Transverse colon (tissue), 4 donors: ENCODE measurements at regions not wholly inside any gene's neighbourhood (a gene's known extent, or its start where the extent isn't known, plus 50 kb on each side); places are given as distances from the start of the nearest gene placed in this dataset.

Experiments used
- DNase-seq: peaks from one replicate; pipeline ENCODE4 v3.0.0-alpha.2; 2019
- H3K27ac ChIP-seq, 4 donors: fragments of 200-600 bp; sonication (generic); 2 replicates each; pipeline ENCODE4 v1.5.1; 2016 to 2018; ENCODE audit warnings: inconsistent platforms in 4 of 4
- H3K27me3 ChIP-seq: fragments of 200-600 bp; sonication (generic); 2 replicates; pipeline ENCODE4 v1.5.1; 2017; ENCODE audit warnings: inconsistent platforms
- H3K36me3 ChIP-seq, 4 donors: fragments of 200-600 bp; sonication (generic); 2 replicates each; pipeline ENCODE4 v1.5.1; 2017 to 2019; ENCODE audit warnings: inconsistent platforms in 4 of 4
- H3K4me1 ChIP-seq, 4 donors: fragments of 200-600 bp; sonication (generic); 2 replicates each; pipeline ENCODE4 v1.5.1; 2017 to 2020; ENCODE audit warnings: inconsistent platforms in 4 of 4
- H3K4me3 ChIP-seq, 4 donors: fragments of 200-600 bp; sonication (generic); 1 replicate in 1 of 4; 2 replicates in 3 of 4; pipeline versions ENCODE4 v1.5.1 to v1.6.1; 2017 to 2019; ENCODE audit warnings: inconsistent platforms in 4 of 4
- H3K9me3 ChIP-seq, 2 donors: fragments of 200-600 bp; sonication (generic); 2 replicates each; pipeline ENCODE4 v1.5.1; 2017 to 2019; ENCODE audit warnings: inconsistent platforms in 2 of 2
- CTCF ChIP-seq, 5 experiments: fragments of 200-600 bp in 3 of 5; fragments of 450-650 bp in 2 of 5; sonication (generic) in 3 of 5; IDR thresholded peaks; 1 replicate in 2 of 5; 2 replicates in 3 of 5; pipeline ENCODE4 v1.5.1; 2016 to 2017; ENCODE audit warnings: antibody characterized with exemption in 5 of 5, inconsistent platforms in 3 of 5, mild to moderate bottlenecking in 2 of 5, moderate library complexity in 1 of 5
- EP300 ChIP-seq: sonication (generic); formaldehyde crosslinking; IDR thresholded peaks from one replicate; pipeline ENCODE4 v1.6.1; 2017; ENCODE audit warnings: antibody characterized with exemption, low read depth
- POLR2A ChIP-seq: fragments of 450-650 bp; IDR thresholded peaks from one replicate; pipeline ENCODE4 v1.6.1; 2016; ENCODE audit warnings: antibody characterized with exemption, mild to moderate bottlenecking, moderate library complexity
- POLR2AphosphoS5 ChIP-seq, 3 donors: sonication (generic); formaldehyde crosslinking; IDR thresholded peaks; one replicate each; pipeline ENCODE4 v1.6.1; 2016; ENCODE audit warnings: antibody characterized with exemption in 3 of 3
- WGBS, 2 donors: methylation state at CpG; one replicate each; pipeline ENCODE4 v1.1.5; 2018; ENCODE audit warnings: low coverage in 1 of 2; 5-methylcytosine and 5-hydroxymethylcytosine counted together
- in situ Hi-C, 4 donors: fragments of 200-750 bp; cut with MboI; loops; one replicate each; pipeline versions ENCODE4 v1.15.0 to v1.15.1; 2017; ENCODE audit warnings: low sequenced_read_pairs in 3 of 4, low pct_ligation_motif_present in 1 of 4, low pct_unique_long_range_greater_than_20kb in 1 of 4
- intact Hi-C: fragments of 100-400 bp; cut with DNase I; formaldehyde crosslinking; loops from one replicate; pipeline ENCODE4 v1.15.1; 2023; ENCODE audit warnings: low total_unique reads

GRCh38 chr7:123308254-123308951 lies 108.6 kb upstream of the SLC13A1 start:
- H3K4me1 ChIP-seq, result no peaks in the 10 kb centered on the region
- DNase-seq, result no peak
- no peak overlapping the region for H3K27ac ChIP-seq
- WGBS, 2 donors, result 82 to 86% methylated on average over 2 of the region's 2 CpGs
- TF ChIP-seq POLR2A, result no peak
- TF ChIP-seq EP300, result no peak
- TF ChIP-seq CTCF (IDR thresholded peaks at IDR 0.05), result no peak
- no peak for TF ChIP-seq POLR2AphosphoS5 (IDR thresholded peaks at IDR 0.05)
- H3K9me3 ChIP-seq, result no peaks in the 10 kb centered on the region
- H3K4me3 ChIP-seq, result no peak overlapping the region
- no peaks in the 10 kb centered on the region for H3K27me3 ChIP-seq
- intact Hi-C loops (no loop called here), in situ Hi-C loops (no loop called here)
- H3K36me3 ChIP-seq, result no peaks in the 10 kb centered on the region

GRCh38 chr7:123305840-123306375 lies 106.1 kb upstream of the SLC13A1 start:
- Histone ChIP-seq H3K27ac (no peak overlapping the region), H3K27me3 (no peaks in the 10 kb centered on the region), H3K4me1 (no peaks in the 10 kb centered on the region), H3K36me3 (no peaks in the 10 kb centered on the region), H3K9me3 (no peaks in the 10 kb centered on the region), H3K4me3 (no peak overlapping the region)
- DNase-seq, result no peak
- in situ Hi-C loops (no loop called here), intact Hi-C loops (no loop called here)
- 41 to 51% methylated on average over 2 of the region's 2 CpGs for WGBS, 2 donors
- no peak for TF ChIP-seq EP300
- TF ChIP-seq POLR2AphosphoS5 (IDR thresholded peaks at IDR 0.05), result no peak
- no peak for TF ChIP-seq POLR2A
- no peak for TF ChIP-seq CTCF (IDR thresholded peaks at IDR 0.05)

- Histone ChIP-seq H3K4me1 (no peaks in the 10 kb centered on the region), H3K36me3 (no peaks in the 10 kb centered on the region), H3K4me3 (no peak overlapping the region), H3K9me3 (no peaks in the 10 kb centered on the region), H3K27ac (no peak overlapping the region), H3K27me3 (no peaks in the 10 kb centered on the region)
- 65 to 71% methylated on average over 1 of the region's 1 CpG for WGBS, 2 donors
- in situ Hi-C loops (no loop called here), intact Hi-C loops (no loop called here)
- no peak for TF ChIP-seq EP300
- TF ChIP-seq POLR2AphosphoS5 (IDR thresholded peaks at IDR 0.05), result no peak
- no peak for TF ChIP-seq POLR2A
- no peak for TF ChIP-seq CTCF (IDR thresholded peaks at IDR 0.05)
- DNase-seq, result no peak
These were observed 104.2 kb upstream of the SLC13A1 start for GRCh38 chr7:123303926-123304325.

- WGBS, 2 donors, result 86 to 100% methylated on average over 2 to 4 of the region's 4 CpGs
- intact Hi-C loops (no loop called here), in situ Hi-C loops (no loop called here)
- TF ChIP-seq POLR2AphosphoS5 (IDR thresholded peaks at IDR 0.05), result no peak
- no peak for TF ChIP-seq CTCF (IDR thresholded peaks at IDR 0.05)
- TF ChIP-seq EP300, result no peak
- TF ChIP-seq POLR2A, result no peak
- DNase-seq, result no peak
- no peaks in the 10 kb centered on the region for H3K36me3 ChIP-seq
- H3K27ac ChIP-seq, result no peak overlapping the region
- H3K9me3 ChIP-seq, result no peaks in the 10 kb centered on the region
- H3K27me3 ChIP-seq, result no peaks in the 10 kb centered on the region
- H3K4me3 ChIP-seq, result no peak overlapping the region
- peaks cover 0 to 5% (median 0%) of the 10 kb centered on the region in 4 donors for H3K4me1 ChIP-seq
These were observed 97.2 kb upstream of the SLC13A1 start for GRCh38 chr7:123296965-123297364.
